Superior temporal gyrus (tissue), 1 donor: ENCODE measurements at regions not wholly inside any gene's neighbourhood (a gene's known extent, or its start where the extent isn't known, plus 50 kb on each side); places are given as distances from the start of the nearest gene placed in this dataset.
A peak's percentile ranks its signal among the peaks of the same experiment; 100 is the strongest.

Source experiments
- DNase-seq: peaks from one replicate; pipeline ENCODE4 v3.0.0-alpha.2; 2016; ENCODE audit errors: extremely low spot score

GRCh38 chr2:234278556-234279255, 218.2 kb downstream of the ARL4C start:
- no peak for DNase-seq

GRCh38 chr2:234275515-234275914, 221.4 kb downstream of the ARL4C start:
- DNase-seq = no peak

GRCh38 chr2:234273887-234274584, 222.8 kb downstream of the ARL4C start:
- DNase-seq = no peak

GRCh38 chr2:234272069-234272850, 221.8 kb downstream of the SPP2 start:
- no peak for DNase-seq

GRCh38 chr2:234271338-234271737, 220.8 kb downstream of the SPP2 start:
- no peak for DNase-seq

- no peak for DNase-seq
Measured at GRCh38 chr2:234269769-234270204, 219.3 kb downstream of the SPP2 start.

- DNase-seq = no peak
Measured at GRCh38 chr2:234267534-234267933, 217.0 kb downstream of the SPP2 start.

GRCh38 chr2:234266952-234267351, 216.4 kb downstream of the SPP2 start:
- DNase-seq = no peak

- no peak for DNase-seq
Measured at GRCh38 chr2:234265206-234265605, 214.7 kb downstream of the SPP2 start.

GRCh38 chr2:234261736-234262135, 211.2 kb downstream of the SPP2 start:
- no peak for DNase-seq

- DNase-seq = no peak
Measured at GRCh38 chr2:234259440-234259839, 208.9 kb downstream of the SPP2 start.

GRCh38 chr2:234258562-234259141, 208.2 kb downstream of the SPP2 start:
- no peak for DNase-seq

- DNase-seq = peak; percentile 19
Measured at GRCh38 chr2:234257859-234258561, 207.5 kb downstream of the SPP2 start.

GRCh38 chr2:234256516-234256915, 206.0 kb downstream of the SPP2 start:
- DNase-seq = no peak

GRCh38 chr2:234254783-234255521, 204.4 kb downstream of the SPP2 start:
- no peak for DNase-seq

- no peak for DNase-seq
Measured at GRCh38 chr2:234252772-234253171, 202.3 kb downstream of the SPP2 start.

GRCh38 chr2:234251326-234252271, 201.1 kb downstream of the SPP2 start:
- DNase-seq = no peak

- no peak for DNase-seq
Measured at GRCh38 chr2:234250926-234251325, 200.4 kb downstream of the SPP2 start.

GRCh38 chr2:234249873-234250272, 199.4 kb downstream of the SPP2 start:
- no peak for DNase-seq
